HG03575 (cell line): ENCODE measurements at regions not wholly inside any gene's neighbourhood (a gene's known extent, or its start where the extent isn't known, plus 50 kb on each side); places are given as distances from the start of the nearest gene placed in this dataset.
"Not testable (repeated sequence)": the region's sequence is repeated elsewhere in the genome, so short reads cannot be mapped to it uniquely, and the experiment has no call there.

Experiments used
- ATAC-seq: cut with Tn5 transposase; IDR thresholded peaks from one replicate; pipeline ENCODE4 v1.9.1; 2021; ENCODE audit not compliant: unreplicated experiment, insufficient number of reproducible peaks, low FRiP score; ENCODE audit errors: extremely low read depth

GRCh38 chr1:814543-814942, 109.2 kb upstream of the SAMD11 start:
- not testable (repeated sequence) for ATAC-seq

GRCh38 chr1:815147-815922, 108.4 kb upstream of the SAMD11 start:
- not testable (repeated sequence) for ATAC-seq

GRCh38 chr1:817071-817599, 106.6 kb upstream of the SAMD11 start:
- ATAC-seq: not testable (repeated sequence)

- ATAC-seq: not testable (repeated sequence)
These were observed 105.8 kb upstream of the SAMD11 start for GRCh38 chr1:817658-818617.

GRCh38 chr1:818618-819291, 105.0 kb upstream of the SAMD11 start:
- ATAC-seq: no peak

GRCh38 chr1:820962-821361, 102.8 kb upstream of the SAMD11 start:
- no peak for ATAC-seq

GRCh38 chr1:826808-827207, 96.9 kb upstream of the SAMD11 start:
- not testable (repeated sequence) for ATAC-seq

GRCh38 chr1:827211-828063, 96.3 kb upstream of the SAMD11 start:
- ATAC-seq: not testable (repeated sequence)

GRCh38 chr1:829324-829723, 94.4 kb upstream of the SAMD11 start:
- not testable (repeated sequence) for ATAC-seq

- ATAC-seq: not testable (repeated sequence)
These were observed 93.8 kb upstream of the SAMD11 start for GRCh38 chr1:829932-830331.

- not testable (repeated sequence) for ATAC-seq
These were observed 93.0 kb upstream of the SAMD11 start for GRCh38 chr1:830750-831149.

GRCh38 chr1:831522-831921, 92.2 kb upstream of the SAMD11 start:
- no peak for ATAC-seq

GRCh38 chr1:832136-832535, 91.6 kb upstream of the SAMD11 start:
- ATAC-seq: no peak

- ATAC-seq: not testable (repeated sequence)
These were observed 90.5 kb upstream of the SAMD11 start for GRCh38 chr1:833226-833625.

- ATAC-seq: not testable (repeated sequence)
These were observed 88.2 kb upstream of the SAMD11 start for GRCh38 chr1:835509-835908.

GRCh38 chr1:837601-838000, 86.1 kb upstream of the SAMD11 start:
- ATAC-seq: not testable (repeated sequence)

- ATAC-seq: not testable (repeated sequence)
These were observed 85.4 kb upstream of the SAMD11 start for GRCh38 chr1:838291-838690.

GRCh38 chr1:840592-840991, 83.1 kb upstream of the SAMD11 start:
- ATAC-seq: not testable (repeated sequence)
